SU-DHL-6 (cell line): ENCODE measurements at regions not wholly inside any gene's neighbourhood (a gene's known extent, or its start where the extent isn't known, plus 50 kb on each side); places are given as distances from the start of the nearest gene placed in this dataset.
"Not testable (repeated sequence)": the region's sequence is repeated elsewhere in the genome, so short reads cannot be mapped to it uniquely, and the experiment has no call there.

Source experiments
- H2AFZ ChIP-seq: fragments of 200-600 bp; sonication (generic); 2 replicates; pipeline ENCODE4 v1.6.1; 2014; ENCODE audit warnings: low read depth, mild to moderate bottlenecking, moderate library complexity, mixed read lengths, antibody characterized with exemption, low read length; ENCODE audit not compliant: severe bottlenecking
- H3F3A ChIP-seq: fragments of 200-600 bp; shearing (Covaris generic); 2 replicates; pipeline ENCODE4 v1.6.0; 2016; ENCODE audit warnings: antibody characterized with exemption, mild to moderate bottlenecking; ENCODE audit not compliant: insufficient read depth
- H3K27ac ChIP-seq: fragments of 200-600 bp; sonication (generic); 2 replicates; pipeline ENCODE4 v1.5.1; 2016; ENCODE audit warnings: low read depth, mild to moderate bottlenecking, low read length, moderate library complexity, mixed read lengths
- H3K27me3 ChIP-seq: fragments of 200-600 bp; sonication (generic), shearing (Covaris generic); 2 replicates; pipeline ENCODE4 v1.6.0; 2014; ENCODE audit warnings: mild to moderate bottlenecking, low read length
- H3K36me3 ChIP-seq: fragments of 200-600 bp; sonication (generic); 2 replicates; pipeline ENCODE4 v1.6.1; 2014; ENCODE audit warnings: mild to moderate bottlenecking, low read length, mixed read lengths
- H3K4me2 ChIP-seq: fragments of 300-600, 200-600 bp; shearing (Covaris generic), sonication (generic); 2 replicates; pipeline ENCODE4 v1.6.0; 2014; ENCODE audit warnings: low read length, low read depth, mild to moderate bottlenecking; ENCODE audit not compliant: poor library complexity, severe bottlenecking
- H3K4me3 ChIP-seq: fragments of 200-600 bp; sonication (generic); 2 replicates; pipeline ENCODE4 v1.5.1; 2014; ENCODE audit warnings: antibody characterized with exemption, low read length, mild to moderate bottlenecking, mixed read lengths; ENCODE audit not compliant: insufficient read depth, poor library complexity, severe bottlenecking
- H3K79me2 ChIP-seq: fragments of 200-600 bp; sonication (generic); 2 replicates; pipeline ENCODE4 v1.6.1; 2014; ENCODE audit warnings: mild to moderate bottlenecking, low read length, moderate library complexity; ENCODE audit not compliant: insufficient read depth
- H3K9ac ChIP-seq: fragments of 200-600 bp; sonication (generic); 2 replicates; pipeline ENCODE4 v1.7.0; 2014; ENCODE audit warnings: mild to moderate bottlenecking, low read length
- H3K9me2 ChIP-seq: fragments of 200-600 bp; sonication (generic); replicated peaks from 2 replicates; pipeline ENCODE4 v1.6.1; 2014; ENCODE audit warnings: low read length; ENCODE audit not compliant: insufficient read depth
- H3K9me3 ChIP-seq: fragments of 200-600 bp; sonication (generic); 2 replicates; pipeline ENCODE4 v1.6.1; 2014; ENCODE audit warnings: low read length, mixed read lengths; ENCODE audit not compliant: insufficient read depth
- H4K20me1 ChIP-seq: fragments of 200-600 bp; sonication (generic); 2 replicates; pipeline ENCODE4 v1.6.1; 2014; ENCODE audit warnings: low read depth, mild to moderate bottlenecking, antibody characterized with exemption, low read length, moderate library complexity, mixed read lengths
- EZH2phosphoT487 ChIP-seq: fragments of 200-600 bp; sonication (generic), shearing (Covaris generic); conservative IDR thresholded peaks from 2 replicates; pipeline ENCODE4 v1.6.1; 2018; ENCODE audit warnings: mild to moderate bottlenecking, antibody characterized with exemption, low read length, moderate library complexity, mixed read lengths
- TF ChIP-seq, protein P1 (sequence below): fragments of 200-600 bp; sonication (generic); IDR thresholded peaks from one replicate; pipeline ENCODE4 v1.5.1; 2017; ENCODE audit warnings: antibody characterized with exemption, mild to moderate bottlenecking, low read length, moderate library complexity; ENCODE audit not compliant: insufficient read depth, poor library complexity, severe bottlenecking

- Histone ChIP-seq H3K4me2 (no peak overlapping the region), H3K9me3 (no peaks in the 10 kb centered on the region), H4K20me1 (no peaks in the 10 kb centered on the region), H2AFZ (no peak overlapping the region), H3K9ac (no peak overlapping the region), H3K27me3 (no peaks in the 10 kb centered on the region), H3F3A (no peaks in the 10 kb centered on the region), H3K9me2 (no peaks in the 10 kb centered on the region), H3K4me3 (no peak overlapping the region), H3K27ac (no peak overlapping the region), H3K79me2 (no peaks in the 10 kb centered on the region), H3K36me3 (no peaks in the 10 kb centered on the region)
- no peak for TF ChIP-seq EZH2phosphoT487
- TF ChIP-seq, protein P1, sequence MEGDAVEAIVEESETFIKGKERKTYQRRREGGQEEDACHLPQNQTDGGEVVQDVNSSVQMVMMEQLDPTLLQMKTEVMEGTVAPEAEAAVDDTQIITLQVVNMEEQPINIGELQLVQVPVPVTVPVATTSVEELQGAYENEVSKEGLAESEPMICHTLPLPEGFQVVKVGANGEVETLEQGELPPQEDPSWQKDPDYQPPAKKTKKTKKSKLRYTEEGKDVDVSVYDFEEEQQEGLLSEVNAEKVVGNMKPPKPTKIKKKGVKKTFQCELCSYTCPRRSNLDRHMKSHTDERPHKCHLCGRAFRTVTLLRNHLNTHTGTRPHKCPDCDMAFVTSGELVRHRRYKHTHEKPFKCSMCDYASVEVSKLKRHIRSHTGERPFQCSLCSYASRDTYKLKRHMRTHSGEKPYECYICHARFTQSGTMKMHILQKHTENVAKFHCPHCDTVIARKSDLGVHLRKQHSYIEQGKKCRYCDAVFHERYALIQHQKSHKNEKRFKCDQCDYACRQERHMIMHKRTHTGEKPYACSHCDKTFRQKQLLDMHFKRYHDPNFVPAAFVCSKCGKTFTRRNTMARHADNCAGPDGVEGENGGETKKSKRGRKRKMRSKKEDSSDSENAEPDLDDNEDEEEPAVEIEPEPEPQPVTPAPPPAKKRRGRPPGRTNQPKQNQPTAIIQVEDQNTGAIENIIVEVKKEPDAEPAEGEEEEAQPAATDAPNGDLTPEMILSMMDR = no peak
These were observed 214.2 kb upstream of the ADO start for GRCh38 chr10:62590306-62590705.

GRCh38 chr10:62594093-62594520 is 210.4 kb upstream of the ADO start:
- Histone ChIP-seq H4K20me1 (no peaks in the 10 kb centered on the region), H3K36me3 (no peaks in the 10 kb centered on the region), H3K9ac (no peak overlapping the region), H3K4me3 (no peak overlapping the region), H3K9me2 (no peaks in the 10 kb centered on the region), H3K9me3 (no peaks in the 10 kb centered on the region), H3K79me2 (no peaks in the 10 kb centered on the region), H3K27me3 (no peaks in the 10 kb centered on the region), H3K4me2 (no peak overlapping the region), H3K27ac (no peak overlapping the region), H2AFZ (no peak overlapping the region), H3F3A (no peaks in the 10 kb centered on the region)
- TF ChIP-seq, protein P1 = peak; percentile 99
- TF ChIP-seq EZH2phosphoT487 = no peak

DNA sequence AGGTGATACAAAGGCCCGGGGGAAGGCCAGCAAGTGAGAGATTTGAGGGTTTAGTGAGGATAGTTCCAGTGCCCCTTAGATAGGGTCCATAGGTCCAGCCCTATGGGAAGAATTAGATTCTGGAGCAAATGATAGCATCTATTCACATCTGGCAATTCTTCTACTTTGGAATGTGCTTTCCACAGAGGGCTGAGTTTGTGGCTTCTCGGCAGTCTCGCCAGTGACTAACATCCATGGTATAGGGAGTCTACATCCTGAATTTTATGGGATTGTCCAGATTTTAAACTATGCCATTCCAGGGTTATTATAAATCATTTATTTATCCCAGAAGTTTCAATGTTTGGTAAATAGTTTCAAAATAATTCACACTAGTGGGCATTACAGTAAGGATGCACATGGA is 207.3 kb upstream of the ADO start:
- no peak overlapping the region for H3K4me2 ChIP-seq
- H3F3A ChIP-seq = no peaks in the 10 kb centered on the region
- no peaks in the 10 kb centered on the region for H4K20me1 ChIP-seq
- no peaks in the 10 kb centered on the region for H3K36me3 ChIP-seq
- no peak overlapping the region for H3K27ac ChIP-seq
- no peak for TF ChIP-seq EZH2phosphoT487
- TF ChIP-seq, protein P1 = no peak
- H3K27me3 ChIP-seq = no peaks in the 10 kb centered on the region
- no peak overlapping the region for H3K9ac ChIP-seq
- no peaks in the 10 kb centered on the region for H3K9me3 ChIP-seq
- H3K79me2 ChIP-seq = no peaks in the 10 kb centered on the region
- no peaks in the 10 kb centered on the region for H3K9me2 ChIP-seq
- no peak overlapping the region for H3K4me3 ChIP-seq
- no peak overlapping the region for H2AFZ ChIP-seq

DNA sequence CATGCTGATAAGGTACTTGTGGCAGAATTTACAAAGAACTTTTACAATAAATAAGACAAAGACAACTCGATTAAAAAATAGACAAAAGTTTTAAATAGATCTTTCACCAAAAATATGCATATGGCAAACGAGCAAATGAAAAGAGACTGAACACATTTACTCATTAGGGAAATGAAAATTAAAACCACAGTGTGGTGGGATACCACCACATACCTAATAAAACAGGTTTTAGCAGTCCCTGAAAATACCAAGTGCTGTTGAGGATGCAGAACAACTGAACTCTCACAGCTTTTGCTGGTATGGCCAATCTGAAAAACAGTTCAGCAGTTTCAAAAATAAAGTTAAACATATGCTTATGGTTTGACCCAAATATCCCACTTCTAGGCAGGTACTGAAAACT is 205.4 kb upstream of the ADO start:
- no peak overlapping the region for H3K27ac ChIP-seq
- no peaks in the 10 kb centered on the region for H3K9me2 ChIP-seq
- H3F3A ChIP-seq = no peaks in the 10 kb centered on the region
- TF ChIP-seq EZH2phosphoT487 = no peak
- TF ChIP-seq, protein P1 = no peak
- no peak overlapping the region for H2AFZ ChIP-seq
- H3K79me2 ChIP-seq = no peaks in the 10 kb centered on the region
- no peak overlapping the region for H3K9ac ChIP-seq
- no peaks in the 10 kb centered on the region for H4K20me1 ChIP-seq
- H3K4me2 ChIP-seq = no peak overlapping the region
- H3K27me3 ChIP-seq = no peaks in the 10 kb centered on the region
- H3K4me3 ChIP-seq = no peak overlapping the region
- no peaks in the 10 kb centered on the region for H3K36me3 ChIP-seq
- no peaks in the 10 kb centered on the region for H3K9me3 ChIP-seq

DNA sequence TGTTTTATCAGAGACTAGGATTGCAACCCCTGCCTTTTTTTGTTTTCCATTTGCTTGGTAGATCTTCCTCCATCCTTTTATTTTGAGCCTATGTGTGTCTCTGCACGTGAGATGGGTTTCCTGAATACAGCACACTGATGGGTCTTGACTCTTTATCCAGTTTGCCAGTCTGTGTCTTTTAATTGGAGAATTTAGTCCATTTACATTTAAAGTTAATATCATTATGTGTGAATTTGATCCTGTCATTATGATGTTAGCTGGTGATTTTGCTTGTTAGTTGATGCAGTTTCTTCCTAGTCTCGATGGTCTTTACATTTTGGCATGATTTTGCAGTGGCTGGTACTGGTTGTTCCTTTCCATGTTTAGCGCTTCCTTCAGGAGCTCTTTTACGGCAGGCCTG is 198.0 kb upstream of the ADO start:
- H3K4me3 ChIP-seq, H4K20me1 ChIP-seq, H3K4me2 ChIP-seq, H3K27ac ChIP-seq, H3K27me3 ChIP-seq, H3K9me2 ChIP-seq, H3K9ac ChIP-seq, H3K36me3 ChIP-seq, H3F3A ChIP-seq, H2AFZ ChIP-seq, H3K9me3 ChIP-seq, H3K79me2 ChIP-seq: not testable (repeated sequence)
